Glutamatergic neuron (in vitro differentiated cells): ENCODE measurements at regions not wholly inside any gene's neighbourhood (a gene's known extent, or its start where the extent isn't known, plus 50 kb on each side); places are given as distances from the start of the nearest gene placed in this dataset.

Experiments used
- DNase-seq: peaks from one replicate; pipeline ENCODE4 v3.0.0; 2022
- H3K27ac Mint-ChIP-seq: one replicate; pipeline ENCODE4 v1.8.0; 2020; ENCODE audit warnings: mild to moderate bottlenecking, mixed read lengths, inconsistent platforms; ENCODE audit not compliant: unreplicated experiment
- H3K27me3 Mint-ChIP-seq: one replicate; pipeline ENCODE4 v1.8.0; 2020; ENCODE audit warnings: mild to moderate bottlenecking, moderate library complexity, mixed read lengths, inconsistent platforms; ENCODE audit not compliant: unreplicated experiment
- H3K36me3 Mint-ChIP-seq: one replicate; pipeline ENCODE4 v1.8.0; 2020; ENCODE audit warnings: mild to moderate bottlenecking, mixed read lengths, inconsistent platforms; ENCODE audit not compliant: unreplicated experiment
- H3K4me1 Mint-ChIP-seq: one replicate; pipeline ENCODE4 v1.8.0; 2020; ENCODE audit warnings: mild to moderate bottlenecking, low read depth, mixed read lengths, inconsistent platforms; ENCODE audit not compliant: unreplicated experiment
- H3K4me3 Mint-ChIP-seq: one replicate; pipeline ENCODE4 v1.8.0; 2020; ENCODE audit warnings: mild to moderate bottlenecking, mixed read lengths, inconsistent platforms; ENCODE audit not compliant: unreplicated experiment
- H3K9me3 Mint-ChIP-seq: one replicate; pipeline ENCODE4 v1.8.0; 2020; ENCODE audit warnings: mild to moderate bottlenecking, moderate library complexity, mixed read lengths, inconsistent platforms; ENCODE audit not compliant: unreplicated experiment
- CTCF ChIP-seq: fragments of 200-600 bp; sonication (generic); IDR thresholded peaks from one replicate; pipeline ENCODE4 v1.5.0; 2021; ENCODE audit not compliant: partially characterized antibody, unreplicated experiment

- Mint-ChIP-seq H3K36me3 (no peaks in the 10 kb centered on the region), H3K9me3 (peaks cover 2% of the 10 kb centered on the region), H3K27me3 (no peaks in the 10 kb centered on the region), H3K4me3 (no peak overlapping the region), H3K27ac (no peak overlapping the region), H3K4me1 (no peaks in the 10 kb centered on the region)
- no peak for TF ChIP-seq CTCF
- no peak for DNase-seq
Observed at GRCh38 chr10:64158551-64158950, 637.4 kb downstream of the REEP3 start.

GRCh38 chr10:64159910-64160872 is 639.0 kb downstream of the REEP3 start:
- Mint-ChIP-seq H3K4me1 (no peaks in the 10 kb centered on the region), H3K9me3 (peaks cover 2% of the 10 kb centered on the region), H3K36me3 (no peaks in the 10 kb centered on the region), H3K27me3 (no peaks in the 10 kb centered on the region), H3K4me3 (no peak overlapping the region), H3K27ac (no peak overlapping the region)
- TF ChIP-seq CTCF = no peak
- DNase-seq = no peak

- Mint-ChIP-seq H3K27me3 (peaks cover 10% of the 10 kb centered on the region), H3K4me3 (no peak overlapping the region), H3K9me3 (peaks cover 10% of the 10 kb centered on the region), H3K36me3 (no peaks in the 10 kb centered on the region), H3K4me1 (peaks cover 29% of the 10 kb centered on the region), H3K27ac (no peak overlapping the region)
- no peak for TF ChIP-seq CTCF
- DNase-seq = no peak
Observed at GRCh38 chr10:64170791-64171190, 649.6 kb downstream of the REEP3 start.

- Mint-ChIP-seq H3K9me3 (peaks cover 10% of the 10 kb centered on the region), H3K27me3 (peaks cover 10% of the 10 kb centered on the region), H3K4me1 (peaks cover 35% of the 10 kb centered on the region), H3K27ac (peak overlapping the region; percentile 98), H3K4me3 (peak overlapping the region; percentile 7), H3K36me3 (no peaks in the 10 kb centered on the region)
- DNase-seq = no peak
- no peak for TF ChIP-seq CTCF
Observed at GRCh38 chr10:64173826-64174225, 652.6 kb downstream of the REEP3 start.

GRCh38 chr10:64174666-64175255 is 653.6 kb downstream of the REEP3 start:
- Mint-ChIP-seq H3K27me3 (peaks cover 10% of the 10 kb centered on the region), H3K4me3 (peak overlapping the region; percentile 48), H3K4me1 (peaks cover 35% of the 10 kb centered on the region), H3K9me3 (peaks cover 10% of the 10 kb centered on the region), H3K36me3 (no peaks in the 10 kb centered on the region), H3K27ac (peak overlapping the region; percentile 98)
- DNase-seq = no peak
- TF ChIP-seq CTCF = no peak
